PC-9 (cell line): ENCODE measurements at regions not wholly inside any gene's neighbourhood (a gene's known extent, or its start where the extent isn't known, plus 50 kb on each side); places are given as distances from the start of the nearest gene placed in this dataset.

Experiments used
- BruUV-seq: library from RNA; stranded (reverse); fragments of 400-500 nt; replicated peaks from 2 replicates; lab custom pipeline; 2021; lab: Mats Ljungman, UMichigan
- CTCF ChIA-PET: fragments of 300-600 bp; sonication (Branson Sonifier 250); formaldehyde crosslinking; loops from one replicate; lab custom pipeline; 2022; ENCODE audit warnings: antibody characterized with exemption; lab: Charles Lee
- POLR2A ChIA-PET: fragments of 300-600 bp; sonication (Branson Sonifier 250); formaldehyde crosslinking; loops from one replicate; lab custom pipeline; 2022; ENCODE audit warnings: antibody characterized with exemption; ENCODE audit not compliant: unreplicated experiment; lab: Charles Lee
- DNase-seq, 2 experiments: peaks; one replicate each; pipeline versions ENCODE4 v3.0.0 to v3.0.0-alpha.2; 2015 to 2022; ENCODE audit warnings: mixed read lengths in 1 of 2
- H2AFZ ChIP-seq: fragments of 200-600 bp; sonication (generic); 2 replicates; pipeline ENCODE4 v1.8.1; 2017; ENCODE audit warnings: antibody characterized with exemption
- H3F3A ChIP-seq: fragments of 200-600 bp; sonication (generic); 2 replicates; pipeline ENCODE4 v1.8.1; 2017; ENCODE audit warnings: antibody characterized with exemption, mild to moderate bottlenecking, low read depth; ENCODE audit not compliant: insufficient read depth
- H3K27ac ChIP-seq: fragments of 200-600 bp; sonication (generic); 2 replicates; pipeline ENCODE4 v1.6.1; 2016; ENCODE audit warnings: mixed run types
- H3K27me3 ChIP-seq: fragments of 200-600 bp; sonication (generic); 2 replicates; pipeline ENCODE4 v1.6.1; 2016; ENCODE audit warnings: low read depth, mixed run types; ENCODE audit not compliant: insufficient read depth
- H3K36me3 ChIP-seq: fragments of 200-600 bp; sonication (generic); 2 replicates; pipeline ENCODE4 v1.6.1; 2016; ENCODE audit warnings: low read depth, mixed run types
- H3K4me1 ChIP-seq: fragments of 200-600 bp; sonication (generic); replicated peaks from 2 replicates; pipeline ENCODE4 v1.6.1; 2016; ENCODE audit warnings: mixed run types; ENCODE audit not compliant: insufficient read depth
- H3K4me2 ChIP-seq: fragments of 200-600 bp; sonication (generic); 2 replicates; pipeline ENCODE4 v1.6.1; 2017; ENCODE audit warnings: mixed run types
- H3K4me3 ChIP-seq: fragments of 200-600 bp; sonication (generic); 2 replicates; pipeline ENCODE4 v1.6.1; 2016; ENCODE audit warnings: mixed run types
- H3K79me2 ChIP-seq: fragments of 200-600 bp; sonication (generic); 2 replicates; pipeline ENCODE4 v1.6.1; 2017; ENCODE audit warnings: low read depth, mixed run types
- H3K9me2 ChIP-seq: fragments of 200-600 bp; sonication (generic); 2 replicates; pipeline ENCODE4 v1.8.1; 2017; ENCODE audit warnings: mild to moderate bottlenecking; ENCODE audit not compliant: insufficient read depth
- H3K9me3 ChIP-seq: fragments of 200-600 bp; sonication (generic); 2 replicates; pipeline ENCODE4 v1.8.1; 2016; ENCODE audit warnings: low read depth; ENCODE audit not compliant: insufficient read depth
- H4K20me1 ChIP-seq: fragments of 200-600 bp; sonication (generic); 2 replicates; pipeline ENCODE4 v1.8.1; 2017; ENCODE audit not compliant: insufficient read depth
- EZH2 ChIP-seq: fragments of 200-600 bp; sonication (generic); IDR thresholded peaks from 2 replicates; pipeline ENCODE4 v1.8.0; 2017; ENCODE audit warnings: antibody characterized with exemption, low read depth
- intact Hi-C: fragments of 100-400 bp; cut with micrococcal nuclease; formaldehyde crosslinking; loops from one replicate; pipeline ENCODE4 v1.10.0; 2022; ENCODE audit not compliant: unreplicated experiment
- TF ChIP-seq, protein P1 (sequence below): fragments of 200-600 bp; sonication (generic); conservative IDR thresholded peaks from 2 replicates; pipeline ENCODE4 v1.6.1; 2017; ENCODE audit warnings: mixed run types, antibody characterized with exemption, mild to moderate bottlenecking, moderate library complexity

DNA sequence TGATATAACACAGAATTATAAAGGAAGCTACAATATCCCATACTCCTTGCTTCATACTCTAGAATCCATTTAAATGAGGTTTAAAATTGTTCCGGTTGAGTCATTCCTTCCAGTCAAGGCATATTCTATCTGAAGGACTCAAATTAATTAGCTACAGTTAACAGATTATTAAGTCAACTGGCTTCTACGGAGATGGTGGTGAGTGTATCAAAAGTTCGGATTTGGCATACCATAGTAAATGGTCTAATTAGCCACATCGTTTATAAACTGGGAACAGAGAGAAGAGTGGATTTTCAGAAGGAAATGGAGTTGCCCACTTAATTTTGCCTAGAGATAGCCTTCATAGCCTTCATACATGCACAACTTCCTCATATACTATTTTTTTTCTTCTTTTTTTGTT is 1095.3 kb downstream of the TTLL7 start:
- Histone ChIP-seq H3K9me3 (no peaks in the 10 kb centered on the region), H3K4me1 (no peaks in the 10 kb centered on the region), H3K27ac (no peak overlapping the region), H3K36me3 (no peaks in the 10 kb centered on the region), H3K4me2 (no peak overlapping the region), H3F3A (no peaks in the 10 kb centered on the region), H3K79me2 (no peaks in the 10 kb centered on the region), H3K4me3 (no peak overlapping the region), H4K20me1 (no peaks in the 10 kb centered on the region), H2AFZ (no peak overlapping the region), H3K9me2 (peaks cover 9% of the 10 kb centered on the region; the same call in 1 of the 2 replicates), H3K27me3 (no peaks in the 10 kb centered on the region)
- no TSS peak for BruUV-seq
- ChIA-PET CTCF (no interaction called here), POLR2A (no interaction called here)
- TF ChIP-seq, protein P1, sequence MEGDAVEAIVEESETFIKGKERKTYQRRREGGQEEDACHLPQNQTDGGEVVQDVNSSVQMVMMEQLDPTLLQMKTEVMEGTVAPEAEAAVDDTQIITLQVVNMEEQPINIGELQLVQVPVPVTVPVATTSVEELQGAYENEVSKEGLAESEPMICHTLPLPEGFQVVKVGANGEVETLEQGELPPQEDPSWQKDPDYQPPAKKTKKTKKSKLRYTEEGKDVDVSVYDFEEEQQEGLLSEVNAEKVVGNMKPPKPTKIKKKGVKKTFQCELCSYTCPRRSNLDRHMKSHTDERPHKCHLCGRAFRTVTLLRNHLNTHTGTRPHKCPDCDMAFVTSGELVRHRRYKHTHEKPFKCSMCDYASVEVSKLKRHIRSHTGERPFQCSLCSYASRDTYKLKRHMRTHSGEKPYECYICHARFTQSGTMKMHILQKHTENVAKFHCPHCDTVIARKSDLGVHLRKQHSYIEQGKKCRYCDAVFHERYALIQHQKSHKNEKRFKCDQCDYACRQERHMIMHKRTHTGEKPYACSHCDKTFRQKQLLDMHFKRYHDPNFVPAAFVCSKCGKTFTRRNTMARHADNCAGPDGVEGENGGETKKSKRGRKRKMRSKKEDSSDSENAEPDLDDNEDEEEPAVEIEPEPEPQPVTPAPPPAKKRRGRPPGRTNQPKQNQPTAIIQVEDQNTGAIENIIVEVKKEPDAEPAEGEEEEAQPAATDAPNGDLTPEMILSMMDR: no peak
- no peak for TF ChIP-seq EZH2
- intact Hi-C loops: no loop called here
- no peak for DNase-seq

DNA sequence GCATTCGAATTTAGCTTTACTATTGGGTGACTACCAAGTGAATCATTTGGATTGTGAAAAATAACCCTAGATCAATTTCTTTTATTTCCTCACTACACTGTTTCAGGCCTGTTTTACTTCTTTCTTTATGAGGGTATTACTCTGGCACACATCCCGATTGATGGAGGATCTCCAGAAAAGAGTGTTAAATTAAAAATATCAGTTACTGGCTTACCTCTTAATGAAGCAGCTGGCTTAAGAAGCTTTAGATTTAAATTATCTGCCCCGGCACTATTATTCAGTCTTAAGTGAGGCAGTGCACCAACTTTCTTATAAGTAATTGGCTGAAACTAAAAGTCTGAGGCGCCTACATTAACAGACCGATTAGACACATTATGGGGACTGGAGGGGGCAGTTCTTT is 1097.4 kb downstream of the TTLL7 start:
- Histone ChIP-seq H3K36me3 (no peaks in the 10 kb centered on the region), H3F3A (no peaks in the 10 kb centered on the region), H3K9me3 (no peaks in the 10 kb centered on the region), H3K4me2 (no peak overlapping the region), H3K4me3 (no peak overlapping the region), H4K20me1 (no peaks in the 10 kb centered on the region), H3K4me1 (no peaks in the 10 kb centered on the region), H2AFZ (no peak overlapping the region), H3K27me3 (no peaks in the 10 kb centered on the region), H3K27ac (no peak overlapping the region), H3K9me2 (no peaks in the 10 kb centered on the region; the same call in 1 of the 2 replicates), H3K79me2 (no peaks in the 10 kb centered on the region)
- intact Hi-C loops: no loop called here
- no TSS peak for BruUV-seq
- DNase-seq: no peak
- CTCF ChIA-PET: no interaction called here
- POLR2A ChIA-PET: no interaction called here
- TF ChIP-seq, protein P1: no peak

DNA sequence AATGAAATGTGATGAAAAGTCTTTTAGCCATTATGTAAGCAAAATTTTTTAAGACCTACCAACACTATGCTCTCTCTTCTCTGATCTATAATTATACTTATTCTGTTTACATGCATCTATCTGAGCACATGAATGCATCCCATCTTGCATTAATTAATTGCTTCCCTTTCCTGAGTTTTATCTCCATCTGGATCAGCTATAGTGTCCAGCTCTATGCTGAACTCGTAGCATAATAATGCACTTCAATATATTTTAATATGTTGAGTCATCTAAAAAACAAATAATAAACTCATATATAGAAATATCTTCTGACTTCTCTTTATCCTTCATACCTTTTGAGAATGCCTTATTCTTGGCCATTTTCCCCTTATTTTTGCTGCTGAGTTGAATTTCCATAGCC is 1097.8 kb downstream of the TTLL7 start:
- BruUV-seq: no TSS peak
- intact Hi-C loops: no loop called here

More for the DNA sequence above, 1097.8 kb downstream of the TTLL7 start:
- no peak for DNase-seq
- no peaks in the 10 kb centered on the region for H3K4me1 ChIP-seq
- H3K27ac ChIP-seq: no peak overlapping the region
- no peaks in the 10 kb centered on the region for H4K20me1 ChIP-seq
- no peak overlapping the region for H3K4me2 ChIP-seq
- H3K9me3 ChIP-seq: no peaks in the 10 kb centered on the region
- H3K4me3 ChIP-seq: no peak overlapping the region
- no peaks in the 10 kb centered on the region; the same call in 1 of the 2 replicates for H3K9me2 ChIP-seq
- no peak for TF ChIP-seq EZH2
- TF ChIP-seq, protein P1: no peak
- no peaks in the 10 kb centered on the region for H3F3A ChIP-seq
- ChIA-PET CTCF (no interaction called here), POLR2A (no interaction called here)
- no peak overlapping the region for H2AFZ ChIP-seq
- H3K79me2 ChIP-seq: no peaks in the 10 kb centered on the region
- H3K36me3 ChIP-seq: no peaks in the 10 kb centered on the region
- no peaks in the 10 kb centered on the region for H3K27me3 ChIP-seq
